HFFc6 (cell line): ENCODE measurements at regions not wholly inside any gene's neighbourhood (a gene's known extent, or its start where the extent isn't known, plus 50 kb on each side); places are given as distances from the start of the nearest gene placed in this dataset.
A peak's percentile ranks its signal among the peaks of the same experiment; 100 is the strongest.

Experiments used
- DNase-seq: peaks from one replicate; pipeline ENCODE4 v3.0.0-alpha.2; 2018
- H3K27ac Mint-ChIP-seq: 2 replicates; pipeline ENCODE4 v1.8.0; 2020; ENCODE audit warnings: mild to moderate bottlenecking, mixed read lengths
- H3K27me3 Mint-ChIP-seq: 2 replicates; pipeline ENCODE4 v1.8.0; 2021; ENCODE audit warnings: mild to moderate bottlenecking, moderate library complexity, mixed read lengths; ENCODE audit not compliant: insufficient read depth
- H3K36me3 Mint-ChIP-seq: 2 replicates; pipeline ENCODE4 v1.8.0; 2021; ENCODE audit warnings: low read depth, mixed read lengths
- H3K4me1 Mint-ChIP-seq: 2 replicates; pipeline ENCODE4 v1.8.0; 2020; ENCODE audit warnings: low read depth, mixed read lengths
- H3K4me3 Mint-ChIP-seq: 2 replicates; pipeline ENCODE4 v1.8.0; 2020; ENCODE audit warnings: mild to moderate bottlenecking, moderate library complexity, mixed read lengths
- H3K9me3 Mint-ChIP-seq: 2 replicates; pipeline ENCODE4 v1.8.0; 2020; ENCODE audit warnings: mild to moderate bottlenecking, mixed read lengths
- CTCF ChIP-seq: fragments of 200-600 bp; sonication (generic); IDR thresholded peaks from 2 replicates; pipeline ENCODE4 v1.5.0; 2021; ENCODE audit warnings: antibody characterized with exemption, mild to moderate bottlenecking

DNA sequence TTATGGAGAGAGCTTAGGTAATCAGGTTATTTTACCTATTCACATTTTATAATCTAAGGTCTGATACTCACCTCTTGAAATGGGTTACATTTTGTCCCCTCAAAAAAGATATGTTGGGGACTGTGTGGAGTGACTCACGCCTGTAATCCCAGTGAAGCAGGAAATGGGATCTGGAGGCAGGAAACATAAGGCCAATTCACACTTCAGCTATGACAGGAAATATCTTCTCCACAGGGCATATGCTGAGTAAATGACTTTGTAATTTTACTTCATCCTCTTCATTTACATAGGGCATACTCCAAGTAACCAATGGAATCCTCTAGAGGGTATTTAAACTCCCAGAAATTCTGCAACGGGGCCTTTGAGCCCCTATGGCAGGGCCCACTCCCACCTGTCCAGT, 54.8 kb upstream of the ZMAT1 start:
- DNase-seq = peak; percentile 20
- Mint-ChIP-seq H3K27me3 (no peaks in the 10 kb centered on the region), H3K36me3 (no peaks in the 10 kb centered on the region), H3K4me3 (no peak overlapping the region), H3K9me3 (no peaks in the 10 kb centered on the region), H3K4me1 (peaks cover 26% of the 10 kb centered on the region; the same call in 1 of the 2 replicates), H3K27ac (peak overlapping the region; percentile 78)
- TF ChIP-seq CTCF = no peak
